Sigmoid colon (tissue), 3 donors: ENCODE measurements at regions not wholly inside any gene's neighbourhood (a gene's known extent, or its start where the extent isn't known, plus 50 kb on each side); places are given as distances from the start of the nearest gene placed in this dataset.

Experiments
- POLR2A ChIP-seq, 2 donors: fragments of 450-650 bp; IDR thresholded peaks; one replicate each; pipeline ENCODE4 v1.6.1; 2016; ENCODE audit warnings: antibody characterized with exemption in 2 of 2, mild to moderate bottlenecking in 2 of 2, moderate library complexity in 2 of 2
- TF ChIP-seq, protein P1 (sequence below), 4 experiments: fragments of 450-650 bp in 3 of 4; fragments of 200-600 bp in 1 of 4; IDR thresholded peaks; one replicate each; pipeline ENCODE4 v1.5.1; 2016 to 2019; ENCODE audit warnings: antibody characterized with exemption in 4 of 4, mild to moderate bottlenecking in 3 of 4, moderate library complexity in 2 of 4

DNA sequence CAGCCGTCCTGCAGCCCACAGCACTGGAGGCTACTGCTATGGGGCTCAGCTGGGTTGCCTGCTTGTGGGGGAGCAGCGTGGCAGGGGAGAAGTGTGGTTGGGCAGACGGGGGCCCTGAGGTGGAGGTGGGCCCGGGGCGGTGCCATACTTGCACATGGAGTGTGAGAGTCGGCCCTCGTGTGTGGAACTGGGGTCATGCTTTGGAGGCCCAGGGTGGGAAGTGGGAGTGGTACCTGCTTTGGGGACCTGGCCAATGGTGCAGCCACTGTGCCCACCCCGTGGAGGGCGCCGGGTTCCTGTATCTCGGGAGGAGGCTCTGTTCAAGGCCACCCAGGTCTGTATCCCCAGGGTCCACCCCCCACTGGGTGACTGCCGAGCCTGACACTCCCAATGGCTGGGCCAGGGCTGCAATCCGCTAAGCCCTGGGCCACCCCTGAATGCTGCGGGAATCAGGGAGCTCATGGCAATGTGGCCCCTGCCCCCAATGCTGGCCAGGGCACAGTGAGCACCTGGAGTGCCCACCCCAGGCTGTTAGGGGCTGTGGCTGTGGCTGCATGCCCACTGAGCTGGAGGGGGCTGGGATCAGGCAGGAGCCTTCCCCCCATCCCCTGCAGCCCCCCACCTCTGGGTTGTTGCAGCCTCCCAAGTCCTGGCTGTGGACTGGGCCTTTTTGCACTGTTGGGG is 157.9 kb upstream of the SLC38A2 start:
- TF ChIP-seq, protein P1, sequence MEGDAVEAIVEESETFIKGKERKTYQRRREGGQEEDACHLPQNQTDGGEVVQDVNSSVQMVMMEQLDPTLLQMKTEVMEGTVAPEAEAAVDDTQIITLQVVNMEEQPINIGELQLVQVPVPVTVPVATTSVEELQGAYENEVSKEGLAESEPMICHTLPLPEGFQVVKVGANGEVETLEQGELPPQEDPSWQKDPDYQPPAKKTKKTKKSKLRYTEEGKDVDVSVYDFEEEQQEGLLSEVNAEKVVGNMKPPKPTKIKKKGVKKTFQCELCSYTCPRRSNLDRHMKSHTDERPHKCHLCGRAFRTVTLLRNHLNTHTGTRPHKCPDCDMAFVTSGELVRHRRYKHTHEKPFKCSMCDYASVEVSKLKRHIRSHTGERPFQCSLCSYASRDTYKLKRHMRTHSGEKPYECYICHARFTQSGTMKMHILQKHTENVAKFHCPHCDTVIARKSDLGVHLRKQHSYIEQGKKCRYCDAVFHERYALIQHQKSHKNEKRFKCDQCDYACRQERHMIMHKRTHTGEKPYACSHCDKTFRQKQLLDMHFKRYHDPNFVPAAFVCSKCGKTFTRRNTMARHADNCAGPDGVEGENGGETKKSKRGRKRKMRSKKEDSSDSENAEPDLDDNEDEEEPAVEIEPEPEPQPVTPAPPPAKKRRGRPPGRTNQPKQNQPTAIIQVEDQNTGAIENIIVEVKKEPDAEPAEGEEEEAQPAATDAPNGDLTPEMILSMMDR (IDR thresholded peaks at IDR 0.05), result no peak
- TF ChIP-seq POLR2A (IDR thresholded peaks at IDR 0.05), result no peak
